ENCODE measurements at regions not wholly inside any gene's neighbourhood (a gene's known extent, or its start where the extent isn't known, plus 50 kb on each side); places are given as distances from the start of the nearest gene placed in this dataset.

- TF ChIP-seq CTCF (IDR thresholded peaks at IDR 0.05) (no peak), POLR2A (IDR thresholded peaks at IDR 0.05) (no peak)
Observed at GRCh38 chr9:87127543-87127942, 180.2 kb upstream of the GAS1 start.

Measured in testis (tissue), 2 donors.